Posterior vena cava (tissue), 2 donors: ENCODE measurements at regions not wholly inside any gene's neighbourhood (a gene's known extent, or its start where the extent isn't known, plus 50 kb on each side); places are given as distances from the start of the nearest gene placed in this dataset.
"Not testable (repeated sequence)": the region's sequence is repeated elsewhere in the genome, so short reads cannot be mapped to it uniquely, and the experiment has no call there.

Source experiments
- DNase-seq: peaks from one replicate; pipeline ENCODE4 v3.0.0-alpha.2; 2020; ENCODE audit warnings: low spot score
- intact Hi-C, 2 donors: fragments of 100-400 bp; cut with DNase I; formaldehyde crosslinking; loops; one replicate each; pipeline versions ENCODE4 v1.14.1 to v1.14.2; 2022 to 2023
- donor health status: DM: yes; HTN: yes; CAD: no.
- donor health status: DM: yes; HTN: yes; CAD: no.

DNA sequence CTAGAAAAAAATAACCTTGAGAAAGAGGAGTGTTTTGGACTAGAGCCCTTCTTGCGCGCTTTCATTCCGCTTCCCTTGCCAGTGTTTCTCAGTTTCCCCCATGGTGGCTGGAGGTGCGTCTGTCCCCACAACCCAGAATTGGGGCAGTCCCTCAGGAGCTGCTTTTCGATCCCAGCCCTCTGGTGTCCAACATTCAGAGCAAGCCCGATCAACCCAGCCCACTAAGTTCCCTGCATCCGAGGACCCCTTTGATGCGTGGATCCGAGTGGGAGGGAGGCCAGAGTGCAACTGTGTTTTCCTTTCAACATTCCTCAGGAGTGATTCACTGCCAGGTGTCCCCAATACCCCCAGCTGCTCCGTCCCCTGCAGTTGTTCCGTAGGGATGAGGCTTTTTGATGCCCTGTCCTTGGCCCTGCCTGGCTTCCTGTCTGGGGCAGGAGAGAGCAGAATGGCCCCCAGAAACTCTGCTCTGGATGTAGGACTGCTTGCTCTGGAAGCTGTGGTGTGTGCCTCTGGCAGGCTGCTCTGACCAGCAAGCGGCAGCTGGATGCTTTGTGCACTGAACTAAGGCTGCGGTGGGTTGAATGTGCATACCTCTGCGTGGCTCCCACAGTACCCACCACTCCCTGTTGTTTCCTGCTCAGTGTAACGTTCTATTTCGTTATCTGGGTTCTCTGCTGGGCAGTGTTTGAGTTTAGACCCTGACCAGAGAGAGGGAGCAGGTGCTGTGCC lies 117.5 kb downstream of the BOD1 start:
- DNase-seq: no peak
- intact Hi-C loops: no loop called here

DNA sequence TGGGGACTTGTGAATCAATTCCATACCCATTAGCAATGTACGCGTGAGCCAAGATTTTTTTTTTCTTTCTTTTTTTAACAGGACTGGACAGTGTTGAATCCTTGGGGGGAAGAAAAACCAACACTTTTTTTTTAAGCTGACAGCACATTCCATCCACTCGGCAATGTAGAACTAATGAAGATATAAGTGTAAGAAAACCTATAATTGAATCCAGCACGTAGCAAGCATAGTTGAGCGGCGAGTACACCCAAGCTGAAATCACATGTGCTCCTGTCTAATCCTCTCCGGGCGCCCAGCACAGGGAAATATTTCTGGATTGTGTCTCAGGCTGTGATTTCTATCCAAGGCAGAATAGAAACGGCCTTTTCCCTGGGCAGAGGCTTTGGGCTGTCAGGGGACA lies 118.2 kb downstream of the BOD1 start:
- intact Hi-C loops: no loop called here
- DNase-seq: no peak

DNA sequence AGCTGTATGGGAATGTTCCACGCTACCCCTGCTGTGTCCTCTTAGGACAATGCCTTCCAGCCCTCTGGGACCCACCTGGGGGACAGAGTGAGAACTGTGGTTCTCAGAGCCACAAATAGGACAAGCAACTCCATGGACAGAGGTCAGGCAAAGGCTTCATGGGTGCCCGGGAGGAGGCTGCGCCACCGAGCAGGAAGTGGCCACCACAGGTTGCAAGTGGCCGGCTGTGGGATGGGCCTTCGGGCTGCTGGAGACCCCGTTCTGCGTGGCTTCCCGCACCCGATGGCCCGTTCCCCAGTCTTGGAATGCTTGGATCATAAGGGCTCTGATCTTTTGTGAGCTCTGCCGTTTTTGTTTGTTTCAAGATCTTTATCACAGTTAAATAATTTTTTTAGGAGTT lies 118.8 kb downstream of the BOD1 start:
- intact Hi-C loops: no loop called here
- DNase-seq: no peak

DNA sequence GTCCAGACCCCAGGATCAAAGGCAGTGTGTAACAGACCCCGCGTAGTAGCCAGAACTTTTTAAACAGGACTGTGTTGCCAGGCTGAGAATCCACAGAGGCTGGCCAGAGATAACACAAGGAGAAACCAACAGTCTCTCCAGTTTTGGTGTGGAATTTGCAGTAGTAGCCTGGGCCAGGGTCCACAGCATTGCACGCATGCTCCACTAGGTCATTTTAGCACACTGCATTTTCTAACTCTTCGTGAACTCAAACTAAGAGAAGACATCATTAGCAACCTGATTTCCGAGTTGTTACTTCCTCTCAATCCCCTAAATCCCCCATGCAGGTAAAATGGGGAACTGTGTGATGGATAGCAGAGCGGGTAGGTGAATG lies 119.6 kb downstream of the BOD1 start:
- intact Hi-C loops: no loop called here
- DNase-seq: no peak

DNA sequence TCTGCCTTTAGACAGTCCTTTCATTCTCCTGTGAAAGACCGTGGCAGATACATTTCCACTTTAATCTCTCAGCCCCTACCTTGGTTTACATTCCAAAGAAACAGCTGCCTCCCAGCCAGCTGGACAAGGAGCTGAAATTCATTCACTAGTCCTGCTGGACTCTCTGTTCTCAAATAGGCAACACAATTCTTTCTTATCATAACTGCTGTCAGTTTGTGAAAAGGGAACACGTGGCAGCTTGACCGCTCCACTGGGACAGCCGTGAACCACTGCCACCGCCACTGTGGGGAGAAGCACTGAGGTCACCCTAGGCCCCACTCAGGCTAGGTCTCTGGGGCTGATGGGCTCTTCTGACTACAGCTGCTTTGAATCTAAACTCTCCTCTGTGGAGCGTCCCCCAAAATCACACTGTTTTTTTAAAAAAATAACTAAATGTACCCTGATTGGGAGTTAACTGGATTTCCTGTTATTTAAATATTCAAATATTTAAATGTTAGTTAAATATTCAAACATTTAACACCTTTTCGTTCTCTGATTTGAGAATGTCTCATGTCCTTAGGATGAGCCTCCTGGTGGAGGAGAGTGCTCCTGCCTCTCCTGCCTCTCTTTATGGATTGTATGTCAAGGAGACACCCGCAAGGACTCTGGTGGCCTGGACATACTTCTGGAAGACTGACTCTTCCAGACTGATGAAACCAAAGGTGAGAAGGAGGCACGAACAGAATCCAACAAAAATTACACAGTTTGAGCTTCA lies 120.1 kb downstream of the BOD1 start:
- peak; percentile 80 for DNase-seq
- intact Hi-C loops: no loop called here

DNA sequence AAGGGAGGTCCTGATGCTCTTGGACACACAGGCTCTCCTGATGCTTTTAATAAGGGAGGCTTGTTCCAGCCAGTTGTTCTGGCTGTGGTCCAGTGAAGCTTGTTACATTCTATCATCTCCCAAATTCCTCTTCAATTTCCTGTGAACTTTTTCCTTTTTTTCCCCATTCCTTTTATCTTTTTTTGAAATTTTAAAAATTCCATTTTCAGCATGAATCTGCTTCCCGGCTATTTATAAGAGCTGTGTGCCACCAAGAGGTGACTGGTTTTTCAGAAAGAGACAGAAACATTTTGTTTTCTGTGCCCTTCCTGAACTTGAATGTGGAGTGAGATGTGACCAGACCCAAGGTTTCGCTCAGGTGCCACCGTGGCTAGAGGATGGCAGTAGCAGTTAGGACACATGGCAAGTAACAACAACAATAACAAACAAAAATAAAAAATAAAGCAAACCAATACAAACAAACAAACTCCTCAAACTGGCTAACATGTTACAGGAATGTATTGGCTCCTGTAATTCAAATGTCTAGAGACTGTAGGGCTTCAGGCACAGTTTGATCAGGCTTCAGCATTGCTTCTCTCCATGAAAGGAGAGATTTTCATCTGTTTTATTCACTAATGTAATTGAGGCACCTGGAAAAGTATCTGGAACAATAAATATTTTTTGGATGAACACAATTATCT lies 121.1 kb downstream of the BOD1 start:
- DNase-seq: peak; percentile 75
- intact Hi-C loops: no loop called here

DNA sequence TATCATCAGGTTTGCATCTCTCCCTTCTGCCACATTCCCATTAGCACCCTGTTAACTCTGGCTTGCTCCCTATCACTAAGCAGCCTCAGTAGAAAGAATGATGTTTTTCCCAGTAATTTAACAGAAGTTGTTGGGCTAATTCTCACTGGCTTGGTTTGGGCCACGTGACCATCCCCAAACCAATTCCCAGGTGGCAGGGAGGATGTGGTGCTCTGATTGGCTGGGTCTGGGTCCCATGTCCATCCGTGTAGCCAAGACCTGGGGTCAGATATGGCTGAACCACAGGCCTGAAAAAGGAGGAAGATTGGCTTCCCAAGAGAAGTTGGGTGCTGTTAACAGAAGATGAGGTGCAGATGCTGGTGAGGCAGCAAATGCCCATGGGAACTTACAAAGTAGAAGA lies 122.0 kb downstream of the BOD1 start:
- DNase-seq: no peak
- intact Hi-C loops: no loop called here

DNA sequence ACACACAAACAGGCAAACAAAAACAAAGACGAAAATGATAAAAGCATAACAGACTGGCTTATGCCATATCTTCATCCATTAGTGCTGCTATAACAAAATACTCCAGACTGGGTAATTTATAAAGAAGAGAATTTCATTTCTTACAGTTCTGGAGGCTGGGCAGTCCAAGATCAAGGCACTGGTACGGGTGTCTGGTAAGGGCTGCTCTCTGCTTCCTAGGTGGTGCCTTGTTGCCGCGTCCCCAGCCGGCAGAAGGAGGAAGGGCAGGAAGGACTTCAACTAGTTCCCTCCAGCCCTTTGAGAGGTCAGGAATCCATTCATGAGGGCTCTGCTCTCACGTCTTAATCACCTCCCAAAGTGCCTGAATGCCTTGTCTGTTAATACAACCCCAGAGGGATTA lies 122.6 kb downstream of the BOD1 start:
- intact Hi-C loops: no loop called here

DNA sequence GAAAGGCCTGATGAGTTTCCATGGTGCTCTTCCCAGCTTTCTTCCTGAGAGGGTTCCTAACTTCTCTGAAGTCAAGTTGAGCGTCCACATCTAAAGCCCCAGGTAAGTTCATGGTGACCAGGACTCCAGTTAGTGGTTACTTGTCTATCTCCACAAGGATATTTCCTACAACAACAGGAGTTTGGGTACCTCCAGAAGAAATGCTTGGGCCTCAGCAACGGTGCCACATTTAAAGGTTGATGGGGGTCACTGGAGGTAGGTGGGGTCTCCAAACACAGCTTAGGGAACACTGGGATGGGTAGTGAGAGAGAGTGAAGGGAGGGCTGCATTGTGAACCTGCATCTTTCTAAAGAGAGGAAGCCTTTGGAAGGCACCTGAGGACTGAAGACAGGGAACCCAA lies 123.4 kb downstream of the BOD1 start:
- no peak for DNase-seq
- intact Hi-C loops: no loop called here

More for the DNA sequence above, 122.6 kb downstream of the BOD1 start:
- DNase-seq: no peak

DNA sequence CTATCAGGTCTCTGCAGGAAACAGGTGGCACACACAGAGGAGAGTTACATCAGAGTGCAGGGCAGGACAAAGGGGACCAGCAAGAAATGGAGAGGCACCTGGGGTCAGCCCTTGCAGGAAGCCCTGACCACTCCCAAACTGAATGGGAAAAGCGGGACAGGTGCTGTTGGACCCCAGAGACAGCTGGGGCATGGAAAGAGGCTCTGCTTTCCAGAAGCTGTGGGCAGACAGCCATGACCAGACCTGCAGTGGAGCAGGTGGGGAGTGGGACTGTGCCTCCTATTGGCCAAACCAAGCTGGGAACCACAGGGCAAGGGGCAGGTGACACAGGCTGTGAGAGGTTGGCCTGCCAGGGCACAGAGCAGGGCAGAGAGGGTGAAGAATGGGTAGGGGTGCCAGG lies 125.8 kb downstream of the BOD1 start:
- intact Hi-C loops: no loop called here
- no peak for DNase-seq

DNA sequence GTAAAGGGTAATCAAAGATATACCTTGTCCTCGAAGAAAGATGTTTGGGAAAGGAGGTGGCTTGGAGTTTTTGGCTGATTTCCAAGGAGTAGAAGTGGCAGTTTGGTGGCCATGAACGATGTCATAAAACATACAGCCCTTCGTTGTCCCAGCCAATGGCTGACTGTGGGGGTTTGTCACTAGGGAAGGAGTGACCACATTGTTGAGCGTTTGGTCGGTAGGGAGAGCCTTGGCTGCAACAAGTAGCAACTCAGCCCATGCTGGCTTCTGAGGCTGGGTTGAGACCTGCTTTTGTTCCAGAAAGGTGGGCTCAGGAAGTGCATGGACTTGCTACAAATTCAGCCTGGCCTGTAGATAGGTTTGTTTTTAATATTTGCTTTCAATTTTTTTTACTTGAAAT lies 128.3 kb downstream of the BOD1 start:
- DNase-seq: no peak
- intact Hi-C loops: no loop called here

DNA sequence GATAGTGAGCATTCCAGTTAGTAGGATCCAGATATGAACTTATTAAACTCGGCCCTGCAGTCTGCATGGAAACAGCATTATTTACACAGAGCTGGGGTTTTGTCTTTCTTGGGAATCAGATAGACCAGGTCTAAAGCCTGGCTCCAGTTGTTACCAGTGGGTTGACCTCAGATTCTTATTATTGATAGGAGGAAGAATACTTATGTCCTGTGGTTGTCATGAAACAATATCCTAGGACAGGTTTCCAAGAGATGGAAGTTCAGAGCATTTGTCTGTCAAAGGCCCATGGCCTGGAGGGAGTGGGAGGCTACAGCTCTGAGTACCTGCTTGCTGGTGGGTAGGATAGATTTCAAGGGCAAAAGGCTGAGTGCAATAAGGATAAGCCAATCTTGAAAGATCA lies 129.2 kb downstream of the BOD1 start:
- intact Hi-C loops: no loop called here
- DNase-seq: no peak

DNA sequence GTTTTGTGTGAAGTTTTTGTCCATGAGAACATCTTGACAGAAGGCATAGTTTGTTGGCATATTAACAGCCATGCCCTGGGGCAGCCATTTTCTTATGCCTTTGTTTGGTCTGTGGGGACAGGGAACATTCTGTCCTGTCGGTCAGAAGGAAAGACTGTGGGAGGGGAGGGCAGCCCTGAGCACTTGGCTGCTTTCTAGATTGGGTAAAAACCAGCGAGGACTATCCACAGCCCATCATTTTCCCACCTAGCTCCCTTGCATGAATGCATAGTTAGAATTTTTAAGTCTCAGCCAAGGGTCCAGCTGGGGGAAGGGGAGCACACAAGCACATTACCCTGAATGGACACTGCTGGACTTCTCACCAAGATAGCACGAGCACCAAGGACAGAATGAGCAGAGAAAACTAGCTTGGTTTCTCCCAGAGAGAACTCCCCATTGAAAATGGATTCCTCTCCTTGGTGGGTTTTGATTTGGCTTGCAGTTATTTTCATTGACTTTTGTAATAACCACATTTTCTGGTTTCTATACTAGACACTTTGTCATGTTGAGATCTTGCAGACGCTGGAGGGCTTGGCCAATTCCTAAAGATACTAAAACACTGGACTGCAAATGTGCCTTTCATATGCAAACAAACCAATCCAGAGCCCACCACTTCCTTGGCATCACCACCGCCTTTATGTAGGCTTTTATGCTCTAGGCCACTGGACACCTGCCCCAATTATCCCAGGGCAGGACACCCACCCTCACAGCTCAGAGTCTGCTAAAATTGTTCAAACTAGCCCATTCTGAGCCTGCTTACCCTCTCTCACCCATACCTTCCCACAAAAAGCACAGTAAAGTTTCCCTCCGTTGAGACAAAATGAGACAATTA lies 129.9 kb downstream of the BOD1 start:
- DNase-seq: no peak
- intact Hi-C loops: no loop called here

DNA sequence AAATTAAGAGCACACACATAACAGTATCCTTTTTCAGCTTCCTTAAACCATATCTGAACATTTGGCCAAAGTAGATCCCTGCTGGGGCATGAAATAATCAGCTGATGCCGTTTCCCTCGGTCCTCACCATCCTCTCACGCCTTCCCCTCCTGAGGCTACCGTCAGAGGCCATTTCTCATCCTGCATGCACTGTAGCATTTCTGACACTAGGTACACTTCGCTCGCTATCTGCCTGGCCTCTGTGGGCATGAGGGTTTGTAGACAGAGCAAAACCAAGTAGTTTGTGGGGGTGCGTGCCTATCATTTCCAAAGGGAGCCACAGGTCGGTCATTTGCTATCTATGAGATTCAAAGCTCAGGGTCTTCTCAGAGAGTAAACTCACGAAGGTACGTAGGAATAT lies 131.9 kb downstream of the BOD1 start:
- no peak for DNase-seq
- intact Hi-C loops: no loop called here

DNA sequence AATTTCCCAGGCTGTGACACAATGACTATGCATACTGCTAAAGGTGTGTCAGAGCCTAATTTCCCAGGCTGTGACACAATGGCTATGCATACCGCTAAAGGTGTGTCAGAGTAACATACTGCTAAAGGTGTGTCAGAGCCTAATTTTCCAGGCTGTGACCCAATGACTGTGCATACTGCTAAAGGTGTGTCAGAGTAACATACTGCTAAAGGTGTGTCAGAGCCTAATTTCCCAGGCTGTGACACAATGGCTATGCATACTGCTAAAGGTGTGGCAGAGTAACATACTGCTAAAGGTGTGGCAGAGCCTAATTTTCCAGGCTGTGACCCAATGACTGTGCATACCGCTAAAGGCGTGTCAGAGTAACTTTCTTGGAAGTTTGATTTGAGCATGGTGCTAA lies 132.9 kb downstream of the BOD1 start:
- intact Hi-C loops, DNase-seq: not testable (repeated sequence)

DNA sequence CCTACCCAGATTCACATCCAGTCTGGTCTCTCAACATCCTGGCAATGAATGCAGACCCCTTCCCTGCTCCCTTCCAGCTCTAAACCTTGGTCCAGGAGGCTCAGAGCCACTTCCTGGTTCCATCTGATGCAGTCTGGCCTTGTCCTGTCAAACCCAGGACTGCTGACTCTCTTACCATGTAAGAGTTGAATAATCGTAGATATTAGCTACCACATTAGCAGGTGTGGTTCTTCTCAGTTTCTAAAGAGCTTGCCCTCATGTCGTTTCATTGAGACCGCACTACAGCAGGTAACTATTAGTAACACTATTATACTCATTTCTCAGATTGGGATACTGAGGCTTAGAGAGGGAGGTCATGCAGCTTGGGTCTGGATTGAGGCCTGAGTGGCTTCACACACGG lies 133.3 kb downstream of the BOD1 start:
- no peak for DNase-seq
- intact Hi-C loops: no loop called here

DNA sequence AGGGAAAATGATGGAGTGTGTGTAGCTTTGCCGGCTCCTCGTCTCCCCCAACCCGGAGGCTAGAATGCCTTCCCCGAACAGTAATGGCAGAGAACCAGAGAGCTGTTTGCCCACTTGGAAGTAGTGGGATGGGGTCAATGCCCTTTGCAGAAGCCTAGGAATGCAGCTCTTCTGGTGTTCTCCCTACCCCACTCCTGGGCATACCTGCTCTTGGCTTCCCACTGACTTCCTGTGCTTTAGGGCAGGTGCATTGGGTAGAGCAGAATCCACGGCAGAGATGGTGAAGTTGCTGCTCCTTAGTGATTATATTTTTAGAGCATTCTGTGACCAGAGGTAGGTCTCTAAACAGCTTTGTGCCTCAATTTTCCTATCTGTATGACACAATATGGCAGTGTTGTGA lies 134.6 kb downstream of the BOD1 start:
- intact Hi-C loops: no loop called here
- DNase-seq: no peak

DNA sequence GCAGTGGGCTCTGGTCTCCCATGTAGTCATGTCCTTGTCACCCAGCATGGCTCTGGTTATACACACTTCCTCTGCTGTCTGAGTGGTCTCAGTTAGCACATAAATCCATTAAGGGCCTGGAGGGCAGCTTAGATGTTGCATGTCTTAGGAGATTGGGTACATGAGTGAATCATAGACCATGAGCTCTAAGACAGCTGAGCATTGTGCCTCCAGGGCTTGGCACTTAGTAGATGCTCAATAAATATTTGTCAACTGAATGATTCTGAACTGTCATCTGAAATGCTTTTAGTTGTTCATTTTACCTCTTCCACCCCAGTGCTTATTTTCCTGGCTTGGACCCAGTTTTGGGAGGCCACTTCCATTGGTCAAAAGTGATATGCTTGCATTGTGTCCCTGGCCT lies 135.6 kb downstream of the BOD1 start:
- intact Hi-C loops: no loop called here

DNA sequence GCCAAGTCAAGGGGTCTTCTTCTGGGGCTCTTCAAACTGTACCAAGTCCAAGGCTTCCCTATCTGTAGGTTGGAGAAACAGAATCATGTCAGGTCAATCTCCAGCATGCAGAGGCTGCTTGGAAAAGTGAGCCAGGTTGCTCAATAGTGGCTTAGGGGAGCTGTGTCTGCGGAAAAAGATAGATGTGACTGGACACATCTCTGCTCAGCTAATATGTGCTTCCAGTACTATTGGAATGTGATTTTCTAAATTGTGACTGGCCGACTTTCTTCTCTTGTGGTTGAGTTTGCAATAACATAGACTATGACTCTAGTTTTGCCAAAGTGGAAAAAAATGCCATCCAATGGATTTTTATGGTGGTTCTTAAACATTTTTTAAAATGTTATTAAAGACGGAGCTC lies 136.7 kb downstream of the BOD1 start:
- intact Hi-C loops: loop anchor here in 1 of 2 donors (5.0 kb wide), 1 partner anchor 1037 kb away; no protein-coding TSS in a partner anchor
- no peak for DNase-seq

More for the DNA sequence above, 135.6 kb downstream of the BOD1 start:
- no peak for DNase-seq
